Spleen (tissue), 11 donors: ENCODE measurements at regions not wholly inside any gene's neighbourhood (a gene's known extent, or its start where the extent isn't known, plus 50 kb on each side); places are given as distances from the start of the nearest gene placed in this dataset.

Source experiments
- DNase-seq: peaks from one replicate; pipeline ENCODE4 v3.0.0-alpha.2; 2020
- H3K27ac ChIP-seq, 8 donors: fragments of 200-600 bp; sonication (generic) in 7 of 8; 1 replicate in 4 of 8; 2 replicates in 4 of 8; pipeline versions ENCODE4 v1.5.0 to v1.8.0; 2016 to 2021; ENCODE audit warnings: inconsistent platforms in 4 of 8, mild to moderate bottlenecking in 4 of 8, moderate library complexity in 1 of 8
- H3K27me3 ChIP-seq, 7 donors: fragments of 200-600 bp; sonication (generic) in 6 of 7; replicated peaks in 1 of 7; 1 replicate in 4 of 7; 2 replicates in 3 of 7; pipeline versions ENCODE4 v1.5.0 to v1.8.0; 2016 to 2021; ENCODE audit warnings: inconsistent platforms in 3 of 7, mild to moderate bottlenecking in 1 of 7
- H3K36me3 ChIP-seq, 6 donors: fragments of 200-600 bp; sonication (generic) in 5 of 6; 1 replicate in 4 of 6; 2 replicates in 2 of 6; pipeline versions ENCODE4 v1.5.0 to v1.8.0; 2016 to 2021; ENCODE audit warnings: inconsistent platforms in 2 of 6
- H3K4me1 ChIP-seq, 6 donors: fragments of 200-600 bp; sonication (generic) in 5 of 6; 1 replicate in 3 of 6; 2 replicates in 3 of 6; pipeline versions ENCODE4 v1.5.0 to v1.8.0; 2016 to 2021; ENCODE audit warnings: inconsistent platforms in 3 of 6
- H3K4me3 ChIP-seq, 8 donors: fragments of 200-600 bp; sonication (generic) in 7 of 8; 1 replicate in 4 of 8; 2 replicates in 4 of 8; pipeline versions ENCODE4 v1.5.0 to v1.8.0; 2016 to 2021; ENCODE audit warnings: inconsistent platforms in 4 of 8, mild to moderate bottlenecking in 4 of 8, moderate library complexity in 2 of 8
- H3K9me3 ChIP-seq, 8 donors: fragments of 200-600 bp; sonication (generic) in 7 of 8; 1 replicate in 4 of 8; 2 replicates in 4 of 8; pipeline versions ENCODE4 v1.5.0 to v1.8.0; 2016 to 2021; ENCODE audit warnings: inconsistent platforms in 4 of 8
- POLR2A ChIP-seq, 3 donors: fragments of 450-650 bp; IDR thresholded peaks; one replicate each; pipeline ENCODE4 v1.5.1; 2017; ENCODE audit warnings: antibody characterized with exemption in 3 of 3, mild to moderate bottlenecking in 1 of 3
- POLR2AphosphoS5 ChIP-seq, 3 donors: sonication (generic); formaldehyde crosslinking; IDR thresholded peaks; one replicate each; pipeline ENCODE4 v1.5.1; 2017; ENCODE audit warnings: antibody characterized with exemption in 3 of 3
- WGBS, 5 donors: extraction: QIAGEN DNeasy Blood & Tissue Kit in 3 of 5; methylation state at CpG; one replicate each; pipeline versions ENCODE4 v1.1.5 to v1.1.7; 2013 to 2018; 5-methylcytosine and 5-hydroxymethylcytosine counted together
- intact Hi-C: fragments of 100-400 bp; cut with DNase I; formaldehyde crosslinking; loops from one replicate; pipeline ENCODE4 v1.15.0; 2023; ENCODE audit warnings: low total_unique reads
- TF ChIP-seq, protein P1 (sequence below), 11 experiments: fragments of 200-600 bp in 7 of 11; fragments of 450-650 bp in 4 of 11; sonication (generic) in 4 of 11; IDR thresholded peaks in 8 of 11; conservative IDR thresholded peaks in 3 of 11; 1 replicate in 7 of 11; 2 replicates in 4 of 11; pipeline versions ENCODE4 v1.4.0 to v1.8.0; 2016 to 2021; ENCODE audit warnings: antibody characterized with exemption in 11 of 11, inconsistent platforms in 4 of 11, mild to moderate bottlenecking in 1 of 11
- donor health status: healthy with polysubstance abuse.
- donor health status: DM: no; HTN: no; CAD: no; lungs with moderate emphysema.
- donor health status: DM: no; HTN: no; CAD: no.
- donor health status: Bipolar disorder and iron deficiency.
- donor health status: healthy.
- donor health status: DM: no; HTN: no; CAD: no.
- donor health status: DM: yes; HTN: yes; CAD: no.

DNA sequence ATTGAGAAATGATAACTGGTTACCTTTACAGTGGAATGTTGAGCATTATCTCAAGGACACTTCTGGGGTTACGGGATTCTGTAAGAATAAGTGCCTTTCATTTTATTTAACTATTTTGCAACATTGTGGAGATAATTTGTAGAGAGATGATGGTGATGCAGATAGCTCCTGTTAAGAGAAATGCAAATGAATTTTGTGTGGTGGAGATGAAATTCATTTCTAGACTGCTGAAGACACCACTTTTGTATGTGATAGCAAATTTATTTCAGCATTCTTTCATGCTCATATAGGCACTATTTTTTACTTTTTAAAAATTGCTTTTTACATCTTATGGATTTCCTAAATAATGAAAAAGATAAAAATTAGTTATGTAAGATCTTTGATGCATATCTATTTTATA is 463.3 kb upstream of the CBLB start:
- Histone ChIP-seq H3K36me3 (no peaks in the 10 kb centered on the region), H3K27me3 (no peaks in the 10 kb centered on the region), H3K27ac (no peak overlapping the region), H3K9me3 (no peaks in the 10 kb centered on the region), H3K4me3 (no peak overlapping the region), H3K4me1 (peaks cover 0 to 14% (median 5%) of the 10 kb centered on the region in 6 donors)
- intact Hi-C loops, result no loop called here
- TF ChIP-seq, protein P1, sequence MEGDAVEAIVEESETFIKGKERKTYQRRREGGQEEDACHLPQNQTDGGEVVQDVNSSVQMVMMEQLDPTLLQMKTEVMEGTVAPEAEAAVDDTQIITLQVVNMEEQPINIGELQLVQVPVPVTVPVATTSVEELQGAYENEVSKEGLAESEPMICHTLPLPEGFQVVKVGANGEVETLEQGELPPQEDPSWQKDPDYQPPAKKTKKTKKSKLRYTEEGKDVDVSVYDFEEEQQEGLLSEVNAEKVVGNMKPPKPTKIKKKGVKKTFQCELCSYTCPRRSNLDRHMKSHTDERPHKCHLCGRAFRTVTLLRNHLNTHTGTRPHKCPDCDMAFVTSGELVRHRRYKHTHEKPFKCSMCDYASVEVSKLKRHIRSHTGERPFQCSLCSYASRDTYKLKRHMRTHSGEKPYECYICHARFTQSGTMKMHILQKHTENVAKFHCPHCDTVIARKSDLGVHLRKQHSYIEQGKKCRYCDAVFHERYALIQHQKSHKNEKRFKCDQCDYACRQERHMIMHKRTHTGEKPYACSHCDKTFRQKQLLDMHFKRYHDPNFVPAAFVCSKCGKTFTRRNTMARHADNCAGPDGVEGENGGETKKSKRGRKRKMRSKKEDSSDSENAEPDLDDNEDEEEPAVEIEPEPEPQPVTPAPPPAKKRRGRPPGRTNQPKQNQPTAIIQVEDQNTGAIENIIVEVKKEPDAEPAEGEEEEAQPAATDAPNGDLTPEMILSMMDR (IDR thresholded peaks at IDR 0.05 in 8 of 11, conservative IDR thresholded peaks at IDR 0.05 in 3 of 11), result no peak
- TF ChIP-seq POLR2AphosphoS5 (IDR thresholded peaks at IDR 0.05) (no peak), POLR2A (IDR thresholded peaks at IDR 0.05) (no peak)
- DNase-seq, result no peak
- WGBS, 5 donors, result 85 to 98% (median 86%) methylated on average over 1 of the region's 1 CpG

DNA sequence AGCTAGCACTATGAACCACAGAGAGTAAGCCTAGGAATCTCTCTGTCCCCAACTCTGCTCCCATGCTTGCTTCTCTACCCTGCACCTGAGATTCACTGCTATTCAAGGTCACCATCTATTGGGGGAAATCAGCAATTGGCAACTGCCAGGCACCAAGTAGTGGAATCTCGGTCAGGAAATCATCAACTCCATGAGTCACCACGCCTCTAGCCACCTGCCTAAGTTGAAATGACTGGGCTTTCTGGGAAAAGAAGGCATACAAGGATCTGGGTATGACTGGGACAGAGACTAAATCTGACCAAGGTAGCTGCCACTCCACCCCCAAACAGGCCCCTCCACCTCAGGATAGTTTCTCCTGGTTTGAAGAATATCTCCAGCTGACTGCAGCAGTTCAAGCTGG is 464.1 kb upstream of the CBLB start:
- Histone ChIP-seq H3K36me3 (no peaks in the 10 kb centered on the region), H3K27ac (no peak overlapping the region), H3K4me1 (peaks cover 0 to 14% (median 5%) of the 10 kb centered on the region in 6 donors), H3K27me3 (no peaks in the 10 kb centered on the region), H3K9me3 (no peaks in the 10 kb centered on the region), H3K4me3 (no peak overlapping the region)
- no peak for DNase-seq
- TF ChIP-seq POLR2AphosphoS5 (IDR thresholded peaks at IDR 0.05) (no peak), POLR2A (IDR thresholded peaks at IDR 0.05) (no peak)
- TF ChIP-seq, protein P1 (IDR thresholded peaks at IDR 0.05 in 8 of 11, conservative IDR thresholded peaks at IDR 0.05 in 3 of 11), result no peak
- intact Hi-C loops, result no loop called here
- WGBS, 5 donors, result 74 to 100% (median 87%) methylated on average over 1 to 2 of the region's 2 CpGs

DNA sequence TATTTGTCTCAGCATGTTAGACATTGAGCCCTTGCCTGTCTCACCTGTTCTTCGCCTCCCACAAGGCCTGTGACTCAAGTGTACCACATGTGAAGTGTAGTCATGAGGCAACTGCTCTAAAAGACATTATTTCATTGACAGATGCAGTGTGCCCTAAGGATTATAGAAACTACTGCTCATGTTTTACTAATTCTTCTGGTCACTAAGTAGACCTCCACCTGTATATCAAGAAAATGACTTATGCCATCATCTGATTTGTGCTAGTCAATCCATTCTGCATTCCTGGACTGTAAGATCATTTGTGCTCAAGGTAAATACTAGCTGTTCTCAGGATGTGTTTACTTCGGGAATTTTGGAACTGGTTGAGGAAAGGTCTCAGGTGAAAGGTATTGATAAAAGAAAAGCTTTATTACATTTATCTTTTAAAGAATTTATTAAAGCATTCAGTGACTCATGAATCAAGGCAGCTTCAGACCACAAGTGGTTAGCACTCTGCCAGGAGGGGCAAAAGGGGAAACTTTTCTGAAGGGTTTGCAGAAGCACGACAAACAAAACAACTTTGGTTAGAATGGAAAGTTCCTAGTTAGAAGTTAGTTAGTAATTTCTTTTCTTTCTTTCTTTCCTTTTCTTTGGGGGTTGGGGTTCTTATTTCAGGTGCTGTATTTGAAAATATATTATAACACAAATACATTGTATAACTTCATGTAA is 465.3 kb upstream of the CBLB start:
- TF ChIP-seq, protein P1 (IDR thresholded peaks at IDR 0.05 in 8 of 11, conservative IDR thresholded peaks at IDR 0.05 in 3 of 11), result no peak
- TF ChIP-seq POLR2A (IDR thresholded peaks at IDR 0.05), result no peak
- no peak for TF ChIP-seq POLR2AphosphoS5 (IDR thresholded peaks at IDR 0.05)
- no peak overlapping the region for H3K4me3 ChIP-seq
- intact Hi-C loops, result no loop called here
- WGBS, 5 donors, result 42 to 56% (median 49%) methylated on average over 3 of the region's 3 CpGs
- H3K36me3 ChIP-seq, result no peaks in the 10 kb centered on the region
- no peak overlapping the region for H3K27ac ChIP-seq
- no peaks in the 10 kb centered on the region for H3K27me3 ChIP-seq
- H3K9me3 ChIP-seq, result no peaks in the 10 kb centered on the region
- DNase-seq, result no peak
- H3K4me1 ChIP-seq, result peaks cover 0 to 23% (median 5%) of the 10 kb centered on the region in 6 donors

DNA sequence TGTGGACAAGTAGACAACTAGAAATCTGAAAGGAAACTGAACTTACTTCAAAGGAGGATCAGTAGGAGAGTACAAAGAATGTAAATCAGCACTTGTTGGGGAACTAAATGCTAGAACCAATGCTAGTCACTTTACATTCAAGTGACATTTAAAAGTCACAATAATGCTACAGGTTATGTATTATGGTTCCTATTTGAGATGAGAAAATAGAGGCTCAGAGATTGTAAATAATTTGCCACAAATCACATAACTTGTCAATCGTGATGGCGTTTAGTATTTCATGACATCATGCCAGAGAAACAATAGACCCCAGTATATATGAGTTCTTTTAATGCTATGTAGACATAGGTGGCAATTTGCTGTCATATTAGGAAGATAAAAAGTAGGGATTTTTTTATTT is 467.8 kb upstream of the CBLB start:
- intact Hi-C loops, result no loop called here
- Histone ChIP-seq H3K4me3 (no peak overlapping the region), H3K4me1 (peaks cover 0 to 26% (median 5%) of the 10 kb centered on the region in 6 donors), H3K27ac (no peak overlapping the region), H3K27me3 (no peaks in the 10 kb centered on the region), H3K9me3 (no peaks in the 10 kb centered on the region), H3K36me3 (no peaks in the 10 kb centered on the region)
- no peak for DNase-seq
- WGBS, 5 donors, result 93 to 97% (median 93%) methylated on average over 2 of the region's 2 CpGs
- TF ChIP-seq POLR2A (IDR thresholded peaks at IDR 0.05) (no peak), POLR2AphosphoS5 (IDR thresholded peaks at IDR 0.05) (no peak)
- TF ChIP-seq, protein P1 (IDR thresholded peaks at IDR 0.05 in 8 of 11, conservative IDR thresholded peaks at IDR 0.05 in 3 of 11), result no peak
